ENCODE measurements at regions not wholly inside any gene's neighbourhood (a gene's known extent, or its start where the extent isn't known, plus 50 kb on each side); places are given as distances from the start of the nearest gene placed in this dataset.

DNA sequence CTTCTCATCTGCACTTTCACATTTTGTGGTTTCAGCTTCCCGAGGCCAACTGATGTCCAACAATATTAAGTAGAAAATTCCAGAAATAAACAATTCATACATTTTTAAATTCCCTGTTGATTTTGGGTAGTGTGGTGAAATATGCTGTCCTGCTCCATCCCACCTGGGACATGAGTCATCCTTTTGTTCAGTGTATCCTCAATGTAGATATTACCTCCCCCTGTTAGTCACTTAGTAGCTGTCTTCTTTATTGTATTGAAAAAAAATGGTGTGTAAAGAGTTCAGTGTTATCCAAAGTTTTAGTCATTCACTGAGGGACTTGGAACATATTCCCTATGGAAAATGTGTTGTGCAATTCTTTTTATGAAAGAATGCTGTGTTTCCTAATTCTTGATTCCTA, 348.1 kb downstream of the SOCS6 start:
- intact Hi-C loops (cut with micrococcal nuclease) = no loop called here
- H3K4me3 ChIP-seq (replicated peaks in 1 of 3; ENCODE audit: low read depth in 2 of 3, low read length in 3 of 3) = no peak overlapping the region
- H3K36me3 Mint-ChIP-seq = no peaks in the 10 kb centered on the region
- no peaks in the 10 kb centered on the region for H3K4me1 ChIP-seq (ENCODE audit: control insufficient read depth in 1 of 2, insufficient read depth in 2 of 2, low read length in 2 of 2)
- H3K4me2 ChIP-seq (replicated peaks; ENCODE audit: extremely low read depth, low read length, poor library complexity, severe bottlenecking) = no peak overlapping the region
- no peak for TF ChIP-seq CTCF (IDR thresholded peaks at IDR 0.05)
- no peaks in the 10 kb centered on the region for H3K36me3 ChIP-seq (replicated peaks in 1 of 2; ENCODE audit: control insufficient read depth in 1 of 2, insufficient read depth in 2 of 2, low read length in 2 of 2)
- no peak for DNase-seq
- H3K4me3 Mint-ChIP-seq = no peak overlapping the region
- H3K27me3 Mint-ChIP-seq (ENCODE audit: low read depth in 3 of 3) = no peaks in the 10 kb centered on the region
- no peaks in the 10 kb centered on the region for H3K9me3 ChIP-seq (replicated peaks in 1 of 2; ENCODE audit: control insufficient read depth in 1 of 2, insufficient read depth in 1 of 2, low read length in 2 of 2)
- H3K27ac ChIP-seq (ENCODE audit: low read depth in 1 of 2, low read length in 2 of 2) = no peak overlapping the region
- H3K79me2 ChIP-seq (ENCODE audit: insufficient read depth, low read length) = no peaks in the 10 kb centered on the region
- no peak overlapping the region for H3K27ac Mint-ChIP-seq
- peaks cover 0 to 6% (median 0%) of the 10 kb centered on the region in 7 donors for H3K9me3 Mint-ChIP-seq
- no CpG with 5 or more reads among the region's 1 CpG for WGBS (ENCODE audit: insufficient coverage)
- H2AFZ ChIP-seq (ENCODE audit: insufficient read depth, low read depth, low read length, poor library complexity, severe bottlenecking) = no peak overlapping the region
- no peaks in the 10 kb centered on the region for H3K4me1 Mint-ChIP-seq
- no peaks in the 10 kb centered on the region for H4K20me1 ChIP-seq (ENCODE audit: insufficient read depth, low read length)
- no peak overlapping the region for H3K9ac ChIP-seq (ENCODE audit: insufficient read depth, low read length, poor library complexity, severe bottlenecking)
- H3K27me3 ChIP-seq (ENCODE audit: control insufficient read depth in 2 of 2, insufficient read depth in 2 of 2, low read length in 2 of 2) = no peaks in the 10 kb centered on the region

GRCh38 chr18:70634576-70635147, 345.8 kb downstream of the SOCS6 start:
- no peak for DNase-seq
- no peaks in the 10 kb centered on the region for H3K4me1 Mint-ChIP-seq
- Histone ChIP-seq H4K20me1 (ENCODE audit: insufficient read depth, low read length) (no peaks in the 10 kb centered on the region), H3K4me3 (replicated peaks in 1 of 3; ENCODE audit: low read depth in 2 of 3, low read length in 3 of 3) (no peak overlapping the region), H3K4me1 (ENCODE audit: control insufficient read depth in 1 of 2, insufficient read depth in 2 of 2, low read length in 2 of 2) (no peaks in the 10 kb centered on the region), H3K9me3 (replicated peaks in 1 of 2; ENCODE audit: control insufficient read depth in 1 of 2, insufficient read depth in 1 of 2, low read length in 2 of 2) (no peaks in the 10 kb centered on the region), H2AFZ (ENCODE audit: insufficient read depth, low read depth, low read length, poor library complexity, severe bottlenecking) (no peak overlapping the region), H3K79me2 (ENCODE audit: insufficient read depth, low read length) (no peaks in the 10 kb centered on the region), H3K27ac (ENCODE audit: low read depth in 1 of 2, low read length in 2 of 2) (no peak overlapping the region), H3K27me3 (ENCODE audit: control insufficient read depth in 2 of 2, insufficient read depth in 2 of 2, low read length in 2 of 2) (no peaks in the 10 kb centered on the region), H3K36me3 (replicated peaks in 1 of 2; ENCODE audit: control insufficient read depth in 1 of 2, insufficient read depth in 2 of 2, low read length in 2 of 2) (no peaks in the 10 kb centered on the region), H3K9ac (ENCODE audit: insufficient read depth, low read length, poor library complexity, severe bottlenecking) (no peak overlapping the region), H3K4me2 (replicated peaks; ENCODE audit: extremely low read depth, low read length, poor library complexity, severe bottlenecking) (no peak overlapping the region)
- H3K27me3 Mint-ChIP-seq (ENCODE audit: low read depth in 3 of 3) = no peaks in the 10 kb centered on the region
- H3K27ac Mint-ChIP-seq = no peak overlapping the region
- WGBS (ENCODE audit: insufficient coverage) = no CpG with 5 or more reads among the region's 3 CpGs
- no peaks in the 10 kb centered on the region for H3K36me3 Mint-ChIP-seq
- H3K4me3 Mint-ChIP-seq = no peak overlapping the region
- intact Hi-C loops (cut with micrococcal nuclease) = no loop called here
- peaks cover 0 to 6% (median 0%) of the 10 kb centered on the region in 7 donors for H3K9me3 Mint-ChIP-seq
- no peak for TF ChIP-seq CTCF (IDR thresholded peaks at IDR 0.05)

Data from CD14-positive monocyte (primary cell).